Esophagus muscularis mucosa (tissue), 3 donors: ENCODE measurements at regions not wholly inside any gene's neighbourhood (a gene's known extent, or its start where the extent isn't known, plus 50 kb on each side); places are given as distances from the start of the nearest gene placed in this dataset.

Source experiments
- CTCF ChIP-seq, 3 experiments: fragments of 200-600 bp in 2 of 3; fragments of 450-650 bp in 1 of 3; sonication (generic) in 2 of 3; IDR thresholded peaks; one replicate each; pipeline ENCODE4 v1.5.1; 2017 to 2019; ENCODE audit warnings: antibody characterized with exemption in 3 of 3, mild to moderate bottlenecking in 2 of 3, moderate library complexity in 1 of 3
- POLR2A ChIP-seq: fragments of 450-650 bp; IDR thresholded peaks from one replicate; pipeline ENCODE4 v1.6.1; 2017; ENCODE audit warnings: antibody characterized with exemption, moderate library complexity, mild to moderate bottlenecking, low read depth

GRCh38 chr11:97770570-97770969 is 1250.2 kb upstream of the CNTN5 start:
- TF ChIP-seq CTCF (IDR thresholded peaks at IDR 0.05), result no peak
- TF ChIP-seq POLR2A, result no peak
